ENCODE measurements at regions not wholly inside any gene's neighbourhood (a gene's known extent, or its start where the extent isn't known, plus 50 kb on each side); places are given as distances from the start of the nearest gene placed in this dataset.
"Not testable (repeated sequence)": the region's sequence is repeated elsewhere in the genome, so short reads cannot be mapped to it uniquely, and the experiment has no call there.

DNA sequence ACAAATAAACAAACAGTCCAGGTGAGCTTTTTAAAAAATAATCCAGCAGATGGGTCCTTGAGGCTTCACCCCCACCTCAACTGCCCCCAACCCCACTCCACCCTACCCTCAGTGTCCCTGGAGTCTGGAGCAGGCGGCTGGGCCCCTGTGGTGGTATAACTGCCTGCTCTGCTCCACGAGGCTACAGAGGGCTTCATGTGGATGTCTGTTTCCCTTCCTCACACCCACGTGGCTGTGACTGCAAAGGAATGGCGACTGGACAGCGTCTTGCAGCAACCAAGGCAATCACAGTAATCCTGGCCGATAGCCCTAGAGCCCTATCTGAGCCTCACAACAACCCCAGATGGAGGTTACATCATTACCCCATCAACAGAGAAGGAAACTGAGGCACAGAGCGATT is 76.5 kb downstream of the SLC2A10 start:
- Mint-ChIP-seq H3K27ac (no peak overlapping the region), H3K36me3 (no peaks in the 10 kb centered on the region), H3K9me3 (no peaks in the 10 kb centered on the region), H3K27me3 (peaks cover 10 to 16% of the 10 kb centered on the region in 2 donors), H3K4me3 (no peak overlapping the region), H3K4me1 (ENCODE audit: low read depth in 2 of 2) (no peaks in the 10 kb centered on the region)
- no peak for DNase-seq (ENCODE audit: low spot score)
- no peak for ATAC-seq

DNA sequence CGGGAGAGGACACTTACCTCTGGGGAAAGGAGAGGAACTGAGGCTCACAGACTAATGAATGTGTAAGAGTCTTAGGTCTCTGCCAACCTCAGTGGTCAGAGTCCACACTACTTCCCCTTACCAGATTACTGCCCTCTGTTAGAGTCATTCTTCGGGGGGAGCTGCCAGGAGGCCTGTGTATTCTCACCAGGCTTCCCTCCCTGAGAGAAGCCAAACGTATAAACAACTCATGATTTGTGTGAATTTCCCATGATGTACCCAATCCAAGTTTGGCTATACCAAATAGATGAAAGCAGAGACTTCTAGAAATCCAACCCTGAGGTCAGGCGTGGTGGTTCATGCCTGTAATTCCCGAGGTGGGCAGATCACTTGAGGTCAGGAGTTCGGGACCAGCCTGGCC is 77.1 kb downstream of the SLC2A10 start:
- no peak overlapping the region for H3K27ac Mint-ChIP-seq
- no peak overlapping the region for H3K4me3 Mint-ChIP-seq
- ATAC-seq (no peak), DNase-seq (ENCODE audit: low spot score) (no peak)
- no peaks in the 10 kb centered on the region for H3K9me3 Mint-ChIP-seq
- peaks cover 10 to 16% of the 10 kb centered on the region in 2 donors for H3K27me3 Mint-ChIP-seq
- no peaks in the 10 kb centered on the region for H3K36me3 Mint-ChIP-seq
- no peaks in the 10 kb centered on the region for H3K4me1 Mint-ChIP-seq (ENCODE audit: low read depth in 2 of 2)

DNA sequence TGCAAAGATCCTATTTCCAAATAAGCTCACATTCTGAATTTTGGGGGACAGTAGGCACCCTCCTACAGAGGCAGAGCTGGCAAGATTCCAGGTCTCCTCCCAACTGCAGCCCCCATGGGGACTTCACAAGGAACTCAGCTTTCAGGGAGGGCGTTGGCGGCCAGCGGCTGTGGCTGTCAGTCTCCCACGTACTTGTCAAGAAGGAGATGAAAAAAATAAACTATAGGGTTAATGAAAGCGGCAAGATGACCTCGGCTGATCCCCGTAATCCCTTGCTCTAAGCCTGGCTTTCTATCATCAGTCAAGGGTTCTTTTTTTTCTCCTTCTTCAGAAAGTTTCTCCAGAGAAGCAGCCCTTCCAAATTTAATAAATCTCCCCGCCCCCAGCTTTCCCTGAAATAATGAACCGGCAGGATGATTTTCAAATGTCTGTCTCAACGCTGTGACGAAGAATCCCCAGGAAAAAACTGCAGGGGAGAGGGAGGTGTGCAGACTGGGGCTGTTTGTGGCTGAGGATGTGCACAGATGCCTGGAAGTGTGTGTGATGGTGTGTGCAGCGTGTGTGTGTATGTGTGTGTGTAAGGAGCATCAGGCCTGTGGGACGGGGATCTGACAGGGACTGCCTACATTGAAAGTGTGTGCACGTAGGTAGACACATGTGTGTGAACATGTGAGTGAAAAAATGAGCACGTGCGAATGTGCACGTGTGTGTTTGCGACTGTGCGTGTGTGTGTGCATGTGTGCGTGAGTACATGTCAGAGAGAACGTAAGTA is 78.7 kb downstream of the SLC2A10 start:
- no peaks in the 10 kb centered on the region for H3K9me3 Mint-ChIP-seq
- peaks cover 10 to 23% of the 10 kb centered on the region in 2 donors for H3K27me3 Mint-ChIP-seq
- DNase-seq (ENCODE audit: low spot score) (no peak), ATAC-seq (no peak)
- H3K4me1 Mint-ChIP-seq (ENCODE audit: low read depth in 2 of 2), result no peaks in the 10 kb centered on the region
- no peak overlapping the region for H3K4me3 Mint-ChIP-seq
- H3K36me3 Mint-ChIP-seq, result no peaks in the 10 kb centered on the region
- no peak overlapping the region for H3K27ac Mint-ChIP-seq

DNA sequence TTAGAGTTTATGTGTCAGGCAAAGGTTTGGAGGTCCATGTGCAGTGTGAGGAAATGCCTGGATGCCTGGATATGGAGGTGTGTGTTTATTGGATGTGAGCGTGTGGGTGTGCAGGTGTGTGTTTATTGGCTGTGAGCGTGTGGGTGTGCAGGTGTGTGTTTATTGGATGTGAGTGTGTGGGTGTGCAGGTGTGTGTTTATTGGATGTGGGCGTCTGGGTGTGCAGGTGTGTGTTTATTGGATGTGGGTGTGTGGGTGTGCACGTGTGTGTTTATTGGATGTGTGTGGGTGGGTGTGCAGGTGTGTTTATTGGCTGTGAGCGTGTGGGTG is 79.3 kb downstream of the SLC2A10 start:
- H3K27me3 Mint-ChIP-seq, result peaks cover 10 to 18% of the 10 kb centered on the region in 2 donors

DNA sequence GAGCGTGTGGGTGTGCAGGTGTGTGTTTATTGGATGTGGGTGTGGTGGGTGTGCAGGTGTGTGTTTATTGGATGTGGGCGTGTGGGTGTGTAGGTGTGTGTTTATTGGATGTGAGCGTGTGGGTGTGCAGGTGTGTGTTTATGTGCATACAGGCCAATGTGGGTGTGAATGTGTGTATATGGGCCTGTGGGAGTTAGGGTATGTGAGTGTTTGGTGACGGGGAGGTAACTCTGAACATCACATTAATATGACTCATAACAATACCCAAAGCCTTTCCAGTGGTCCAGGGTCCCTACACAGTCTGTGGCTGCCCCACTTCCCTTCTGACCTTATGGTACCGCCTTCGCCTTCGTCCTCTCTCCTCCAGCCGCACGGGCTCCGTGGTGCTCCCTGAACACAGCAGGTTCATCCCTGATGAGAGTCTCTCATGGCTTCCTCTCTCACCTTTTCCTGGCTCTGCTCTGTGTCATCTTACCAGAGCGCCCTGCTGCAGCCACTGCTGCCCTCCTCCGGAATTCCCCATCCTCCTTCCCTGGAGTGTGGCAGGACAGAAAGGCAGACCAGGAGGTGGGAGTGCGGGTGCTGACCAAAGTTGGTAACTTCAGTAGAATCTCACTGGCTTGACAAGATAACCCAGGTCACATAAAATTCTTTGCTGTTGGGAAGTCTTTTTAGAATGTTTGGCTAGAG is 80.0 kb downstream of the SLC2A10 start:
- no peaks in the 10 kb centered on the region for H3K4me1 Mint-ChIP-seq (ENCODE audit: low read depth in 2 of 2)
- DNase-seq (ENCODE audit: low spot score) (no peak), ATAC-seq (no peak)
- H3K9me3 Mint-ChIP-seq, result no peaks in the 10 kb centered on the region
- H3K4me3 Mint-ChIP-seq, result no peak overlapping the region
- H3K36me3 Mint-ChIP-seq, result no peaks in the 10 kb centered on the region
- peaks cover 10 to 18% of the 10 kb centered on the region in 2 donors for H3K27me3 Mint-ChIP-seq
- H3K27ac Mint-ChIP-seq, result no peak overlapping the region

More for the DNA sequence above, 79.3 kb downstream of the SLC2A10 start:
- DNase-seq (ENCODE audit: low spot score); H3K9me3 Mint-ChIP-seq; H3K4me1 Mint-ChIP-seq (ENCODE audit: low read depth in 2 of 2); H3K27ac Mint-ChIP-seq; H3K36me3 Mint-ChIP-seq; H3K4me3 Mint-ChIP-seq; ATAC-seq: not testable (repeated sequence)

DNA sequence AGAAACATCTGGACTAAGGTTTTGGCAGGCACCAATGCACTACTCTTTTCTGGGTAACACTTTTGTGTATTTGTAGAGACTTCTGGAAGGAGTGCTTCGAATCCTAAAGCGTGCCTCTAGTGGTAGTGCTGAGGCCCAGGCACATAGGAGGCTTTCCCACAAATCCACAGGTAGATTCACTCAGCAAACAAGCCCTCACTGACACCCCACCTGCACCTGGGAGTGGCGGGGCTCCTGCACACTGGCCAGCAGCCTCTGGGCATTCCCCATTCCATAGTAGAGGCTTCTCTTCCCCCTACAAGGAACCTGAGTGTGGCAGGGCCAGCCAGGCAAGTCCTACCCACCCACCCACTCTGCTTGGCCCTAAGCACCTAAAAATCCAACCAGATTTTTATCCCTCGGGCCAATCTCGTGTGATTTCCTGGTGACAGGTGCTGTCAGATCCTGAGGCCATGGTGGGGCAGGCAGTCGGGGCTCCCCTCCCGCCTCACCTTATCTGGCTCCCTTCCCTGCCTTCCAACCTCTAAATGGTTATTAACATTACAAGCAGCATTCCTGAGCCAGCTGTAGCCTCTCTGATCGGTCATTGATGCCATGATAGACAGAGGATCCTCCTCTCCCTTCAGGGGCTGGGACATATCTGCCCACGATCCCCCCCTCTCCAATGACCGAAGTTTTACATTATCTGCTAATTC is 82.4 kb downstream of the SLC2A10 start:
- ATAC-seq (no peak), DNase-seq (ENCODE audit: low spot score) (no peak)
- Mint-ChIP-seq H3K27ac (no peak overlapping the region), H3K36me3 (no peaks in the 10 kb centered on the region), H3K4me1 (ENCODE audit: low read depth in 2 of 2) (no peaks in the 10 kb centered on the region), H3K9me3 (no peaks in the 10 kb centered on the region), H3K4me3 (no peak overlapping the region), H3K27me3 (peaks cover 10 to 19% of the 10 kb centered on the region in 2 donors)

DNA sequence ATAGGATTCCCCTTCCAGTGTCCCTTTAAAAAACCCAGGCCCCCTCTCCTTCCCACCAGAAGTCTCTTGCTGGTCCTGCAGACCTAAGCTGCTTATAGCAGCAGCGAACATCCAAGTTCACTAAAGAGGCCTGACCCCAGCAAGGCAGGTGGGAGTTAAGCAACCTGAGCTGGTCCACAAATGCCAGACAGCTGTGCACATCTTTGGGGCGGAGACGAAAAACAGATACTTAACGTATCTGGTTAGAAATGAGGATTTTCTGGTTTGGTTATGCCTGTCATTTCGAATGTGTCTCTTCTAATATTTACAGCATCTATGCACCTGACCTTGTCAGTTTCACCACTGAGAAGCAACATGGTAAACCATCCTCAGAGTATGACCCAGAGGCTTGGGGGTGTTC is 87.8 kb downstream of the SLC2A10 start:
- Mint-ChIP-seq H3K4me1 (ENCODE audit: low read depth in 2 of 2) (no peaks in the 10 kb centered on the region), H3K9me3 (no peaks in the 10 kb centered on the region), H3K27me3 (peaks cover 18 to 48% of the 10 kb centered on the region in 2 donors), H3K4me3 (no peak overlapping the region), H3K36me3 (no peaks in the 10 kb centered on the region), H3K27ac (no peak overlapping the region)
- ATAC-seq (no peak), DNase-seq (ENCODE audit: low spot score) (no peak)

DNA sequence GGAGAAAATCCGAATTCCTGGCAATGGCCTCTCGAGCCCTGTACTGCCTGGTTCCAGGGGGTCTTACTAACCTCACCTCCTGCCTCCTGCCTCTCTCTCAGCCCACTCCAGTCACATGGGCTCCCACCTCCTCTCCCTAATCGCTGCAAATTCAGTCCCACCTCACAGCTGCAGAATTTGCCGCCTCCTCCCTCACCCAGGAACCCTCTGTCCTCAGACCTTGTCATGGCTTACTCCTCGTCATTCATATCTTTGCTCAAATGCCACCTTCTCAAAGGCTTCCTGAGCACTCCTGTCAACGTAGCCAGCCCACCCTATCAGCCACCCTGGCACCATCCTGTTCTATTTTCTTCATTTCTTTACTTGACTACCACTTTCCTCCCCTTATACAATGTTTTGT is 89.0 kb downstream of the SLC2A10 start:
- ATAC-seq (no peak), DNase-seq (ENCODE audit: low spot score) (no peak)
- Mint-ChIP-seq H3K27me3 (peaks cover 24 to 53% of the 10 kb centered on the region in 2 donors), H3K9me3 (no peaks in the 10 kb centered on the region), H3K27ac (no peak overlapping the region), H3K4me3 (no peak overlapping the region), H3K4me1 (ENCODE audit: low read depth in 2 of 2) (no peaks in the 10 kb centered on the region), H3K36me3 (no peaks in the 10 kb centered on the region)

DNA sequence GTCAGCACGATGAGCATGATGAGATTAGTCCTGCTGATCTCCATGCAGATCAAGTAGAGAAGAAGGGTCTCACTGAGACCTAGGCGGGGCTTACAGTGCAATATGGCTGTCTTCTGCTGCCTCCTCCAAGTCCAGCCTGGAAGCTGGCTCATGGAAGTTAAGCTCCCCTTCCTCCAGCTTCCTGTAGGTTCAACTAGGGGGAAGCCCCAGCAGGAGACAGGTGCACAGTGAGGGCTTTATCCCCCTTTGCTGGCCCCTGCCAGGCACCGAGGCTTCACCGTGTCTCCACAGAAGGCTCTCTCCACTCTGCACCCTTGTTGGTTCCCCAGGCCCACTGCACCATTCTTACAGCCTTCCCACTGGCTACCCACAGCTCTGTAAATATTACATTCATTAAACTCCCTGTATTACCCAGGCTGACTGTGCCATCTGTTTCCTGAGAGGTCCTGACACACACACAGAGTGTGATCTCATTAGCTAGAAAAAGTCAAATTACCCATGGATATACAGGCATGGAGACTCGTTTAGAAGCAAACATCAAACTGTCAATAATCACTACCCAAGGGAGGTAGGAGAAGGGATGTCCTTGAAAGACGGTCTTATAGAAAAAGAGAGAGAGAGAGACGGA is 90.4 kb downstream of the SLC2A10 start:
- DNase-seq (ENCODE audit: low spot score) (no peak), ATAC-seq (peak in 1 of 2 donors; percentile 21)
- Mint-ChIP-seq H3K4me3 (no peak overlapping the region), H3K36me3 (no peaks in the 10 kb centered on the region), H3K4me1 (ENCODE audit: low read depth in 2 of 2) (no peaks in the 10 kb centered on the region), H3K27me3 (peaks cover 30 to 56% of the 10 kb centered on the region in 2 donors), H3K27ac (no peak overlapping the region), H3K9me3 (no peaks in the 10 kb centered on the region)

DNA sequence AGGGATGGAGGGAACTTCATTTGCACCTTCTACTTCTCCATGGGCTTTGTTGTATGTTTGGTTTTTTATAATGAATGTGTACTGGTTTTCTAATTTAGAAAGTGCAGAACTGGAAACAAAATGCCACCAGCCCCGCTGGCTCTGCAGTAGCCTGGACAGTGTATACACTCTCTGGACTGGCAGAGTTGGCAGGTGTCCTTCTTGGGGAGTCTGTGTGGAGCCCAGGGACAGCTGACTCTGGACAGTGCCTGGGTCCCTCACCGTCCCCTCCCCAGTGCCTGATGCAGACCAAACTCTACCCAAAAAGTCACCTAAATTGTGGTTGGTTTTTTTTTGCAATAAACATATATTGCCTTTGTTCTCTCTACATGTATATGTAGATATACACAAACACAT is 91.0 kb downstream of the SLC2A10 start:
- H3K4me3 Mint-ChIP-seq, result no peak overlapping the region
- H3K4me1 Mint-ChIP-seq (ENCODE audit: low read depth in 2 of 2), result no peaks in the 10 kb centered on the region
- H3K27me3 Mint-ChIP-seq, result peaks cover 30 to 56% of the 10 kb centered on the region in 2 donors
- DNase-seq (ENCODE audit: low spot score) (no peak), ATAC-seq (no peak)
- H3K36me3 Mint-ChIP-seq, result no peaks in the 10 kb centered on the region
- H3K9me3 Mint-ChIP-seq, result no peaks in the 10 kb centered on the region
- no peak overlapping the region for H3K27ac Mint-ChIP-seq

DNA sequence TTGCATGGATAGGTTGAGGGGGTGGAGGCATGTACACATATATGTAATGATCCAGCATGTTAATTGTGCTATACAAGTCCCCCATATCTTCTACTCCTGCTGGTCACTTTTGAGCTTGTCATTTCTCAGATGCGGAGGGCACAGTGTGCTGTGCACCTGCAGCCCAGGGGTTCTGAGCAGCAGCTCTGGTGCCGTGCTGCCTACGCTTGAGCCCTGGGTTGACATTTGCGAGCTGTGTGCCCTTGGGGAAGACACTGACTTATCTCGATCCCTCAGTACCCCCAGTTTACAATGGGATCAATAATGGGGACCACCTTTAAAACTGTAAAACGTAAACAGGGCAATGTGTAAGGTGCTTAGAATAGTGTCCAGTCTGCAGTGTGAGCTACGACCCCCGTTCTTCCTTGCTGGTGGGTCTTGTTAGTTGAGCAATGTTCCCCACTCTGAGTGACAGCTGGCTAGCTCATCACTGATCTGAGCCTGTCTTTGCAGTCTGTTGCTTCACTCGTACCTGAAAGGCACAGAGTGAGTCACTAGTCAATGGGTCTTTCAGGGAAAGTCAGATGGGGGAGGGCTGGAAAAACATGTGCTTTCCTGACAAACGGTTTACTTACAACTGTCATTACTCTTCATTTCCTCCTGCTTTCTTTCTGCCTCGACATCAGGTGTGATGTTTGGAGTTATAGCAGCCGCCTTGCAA is 91.7 kb downstream of the SLC2A10 start:
- Mint-ChIP-seq H3K4me3 (no peak overlapping the region), H3K27me3 (peaks cover 30 to 56% of the 10 kb centered on the region in 2 donors), H3K27ac (no peak overlapping the region), H3K36me3 (no peaks in the 10 kb centered on the region), H3K9me3 (no peaks in the 10 kb centered on the region), H3K4me1 (ENCODE audit: low read depth in 2 of 2) (no peaks in the 10 kb centered on the region)
- DNase-seq (ENCODE audit: low spot score) (no peak), ATAC-seq (no peak)

DNA sequence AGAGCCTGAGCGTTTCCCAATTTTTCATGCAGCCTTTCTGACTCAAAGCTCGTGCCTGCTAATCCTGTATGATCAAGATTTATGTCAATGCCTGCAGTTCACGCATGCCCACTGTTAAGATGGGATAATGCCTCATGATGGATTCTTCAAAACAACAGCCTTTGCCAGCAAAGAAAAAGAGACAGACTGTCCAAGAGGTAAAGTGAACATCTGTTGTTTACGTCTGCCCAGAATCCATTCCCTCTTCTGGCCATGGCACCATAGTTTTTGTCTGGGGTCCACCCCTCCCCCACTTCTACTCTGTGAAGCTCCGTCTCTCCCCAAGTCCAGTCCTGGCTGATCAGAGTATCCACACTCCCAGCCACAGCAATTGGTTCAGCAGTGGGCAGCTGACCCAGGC is 91.9 kb upstream of the EYA2 start:
- ATAC-seq (no peak), DNase-seq (ENCODE audit: low spot score) (no peak)
- peaks cover 35 to 63% of the 10 kb centered on the region in 2 donors for H3K27me3 Mint-ChIP-seq
- no peaks in the 10 kb centered on the region for H3K36me3 Mint-ChIP-seq
- no peaks in the 10 kb centered on the region for H3K4me1 Mint-ChIP-seq (ENCODE audit: low read depth in 2 of 2)
- H3K4me3 Mint-ChIP-seq, result no peak overlapping the region
- no peak overlapping the region for H3K27ac Mint-ChIP-seq
- no peaks in the 10 kb centered on the region for H3K9me3 Mint-ChIP-seq

DNA sequence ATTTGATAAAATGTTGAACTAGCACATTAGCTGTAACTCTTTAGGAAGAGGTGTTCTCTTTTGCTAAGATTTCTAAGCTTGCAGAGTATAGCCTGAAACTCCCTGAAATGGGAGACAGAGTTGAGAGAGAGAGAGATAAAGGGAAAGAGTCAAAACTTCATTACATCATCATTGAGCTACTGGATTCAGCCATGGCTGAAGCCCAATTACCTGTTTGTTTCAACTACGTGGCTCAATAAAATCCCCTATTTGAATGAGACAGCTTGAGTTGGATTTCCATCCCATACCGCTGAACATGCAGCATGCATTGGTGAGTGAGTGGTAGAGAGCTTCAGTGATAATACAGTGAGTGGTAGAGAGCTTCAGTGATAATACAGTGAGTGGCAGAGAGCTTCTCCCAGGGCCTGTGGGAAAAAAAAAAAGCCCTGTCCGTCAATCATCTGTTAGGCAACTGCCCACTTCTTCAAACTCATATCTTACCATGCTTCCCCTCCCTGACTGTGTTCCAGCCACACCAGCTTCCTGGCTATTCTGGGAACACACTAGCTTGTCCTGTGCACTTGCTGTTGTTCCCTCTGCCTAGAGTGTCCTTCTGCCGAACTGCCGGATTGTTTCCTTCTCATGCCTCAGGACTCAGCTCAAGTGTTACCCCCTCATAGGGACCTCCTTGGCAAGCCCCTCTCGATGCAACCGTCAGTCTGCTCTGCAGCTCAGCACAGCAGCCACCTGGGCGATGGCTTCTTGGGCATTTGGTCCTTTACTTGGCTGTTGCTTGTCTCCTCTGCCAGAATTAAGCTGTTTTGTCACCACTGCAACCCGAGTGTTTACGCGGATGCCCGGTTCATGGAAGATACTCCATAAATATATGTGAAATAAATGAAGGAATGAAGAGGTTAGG is 91.3 kb upstream of the EYA2 start:
- Mint-ChIP-seq H3K9me3 (no peaks in the 10 kb centered on the region), H3K4me3 (no peak overlapping the region), H3K27ac (no peak overlapping the region), H3K36me3 (no peaks in the 10 kb centered on the region), H3K27me3 (peaks cover 35 to 59% of the 10 kb centered on the region in 2 donors), H3K4me1 (ENCODE audit: low read depth in 2 of 2) (no peaks in the 10 kb centered on the region)
- DNase-seq (ENCODE audit: low spot score), result no peak
- ATAC-seq, result no peak
